ENCODE measurements at regions not wholly inside any gene's neighbourhood (a gene's known extent, or its start where the extent isn't known, plus 50 kb on each side); places are given as distances from the start of the nearest gene placed in this dataset.

- TF ChIP-seq CTCF (IDR thresholded peaks at IDR 0.05; ENCODE audit: low read depth, low read length) = no peak
- no peak overlapping the region for H3K4me3 ChIP-seq (ENCODE audit: low read depth, low read length)
- peak; percentile 92 for DNase-seq (ENCODE audit: low read depth, low spot score)
- in situ Hi-C loops (cut with HindIII; ENCODE audit: low sequenced_read_pairs) = no loop called here
Observed at GRCh38 chr3:177776661-177777101, 579.4 kb upstream of the TBL1XR1 start.

- in situ Hi-C loops (cut with HindIII; ENCODE audit: low sequenced_read_pairs) = no loop called here
- H3K4me3 ChIP-seq (ENCODE audit: low read depth, low read length) = no peak overlapping the region
- TF ChIP-seq CTCF (IDR thresholded peaks at IDR 0.05; ENCODE audit: low read depth, low read length) = peak; percentile 68
- DNase-seq (ENCODE audit: low read depth, low spot score) = peak; percentile 52
Observed at GRCh38 chr3:177777699-177778098, 580.4 kb upstream of the TBL1XR1 start.

- no peak for DNase-seq (ENCODE audit: low read depth, low spot score)
- H3K4me3 ChIP-seq (ENCODE audit: low read depth, low read length) = no peak overlapping the region
- no peak for TF ChIP-seq CTCF (IDR thresholded peaks at IDR 0.05; ENCODE audit: low read depth, low read length)
- in situ Hi-C loops (cut with HindIII; ENCODE audit: low sequenced_read_pairs) = no loop called here
Observed at GRCh38 chr3:177778633-177779032, 581.4 kb upstream of the TBL1XR1 start.

- in situ Hi-C loops (cut with HindIII; ENCODE audit: low sequenced_read_pairs) = no loop called here
- TF ChIP-seq CTCF (IDR thresholded peaks at IDR 0.05; ENCODE audit: low read depth, low read length) = no peak
- H3K4me3 ChIP-seq (ENCODE audit: low read depth, low read length) = no peak overlapping the region
- peak; percentile 88 for DNase-seq (ENCODE audit: low read depth, low spot score)
Observed at GRCh38 chr3:177781686-177782161, 584.4 kb upstream of the TBL1XR1 start.

GRCh38 chr3:177783338-177783737 lies 586.1 kb upstream of the TBL1XR1 start:
- no peak for TF ChIP-seq CTCF (IDR thresholded peaks at IDR 0.05; ENCODE audit: low read depth, low read length)
- in situ Hi-C loops (cut with HindIII; ENCODE audit: low sequenced_read_pairs) = no loop called here
- DNase-seq (ENCODE audit: low read depth, low spot score) = no peak
- no peak overlapping the region for H3K4me3 ChIP-seq (ENCODE audit: low read depth, low read length)

- in situ Hi-C loops (cut with HindIII; ENCODE audit: low sequenced_read_pairs) = no loop called here
- TF ChIP-seq CTCF (IDR thresholded peaks at IDR 0.05; ENCODE audit: low read depth, low read length) = no peak
- DNase-seq (ENCODE audit: low read depth, low spot score) = no peak
- no peak overlapping the region for H3K4me3 ChIP-seq (ENCODE audit: low read depth, low read length)
Observed at GRCh38 chr3:177783767-177784166, 586.5 kb upstream of the TBL1XR1 start.

All from astrocyte of the spinal cord (primary cell).